RWPE1 (cell line): ENCODE measurements at regions not wholly inside any gene's neighbourhood (a gene's known extent, or its start where the extent isn't known, plus 50 kb on each side); places are given as distances from the start of the nearest gene placed in this dataset.
"Not testable (repeated sequence)": the region's sequence is repeated elsewhere in the genome, so short reads cannot be mapped to it uniquely, and the experiment has no call there.

Source experiments
- CTCF ChIA-PET: fragments of 350-600 bp; sonication (Branson Sonifier 250); formaldehyde crosslinking; extraction: SDS; loops from one replicate; lab custom pipeline; 2021; lab: Yijun Ruan, JAX
- POLR2A ChIA-PET: fragments of 400-600 bp; formaldehyde crosslinking; extraction: SDS; loops from one replicate; lab custom pipeline; 2020; ENCODE audit warnings: antibody characterized with exemption; ENCODE audit not compliant: low non-redundant PET; lab: Yijun Ruan, JAX
- DNase-seq: peaks from one replicate; pipeline ENCODE4 v3.0.0; 2012; ENCODE audit warnings: low spot score
- H3K27ac ChIP-seq: fragments of 450-650 bp; 2 replicates; pipeline ENCODE4 v1.5.1; 2017
- CTCF ChIP-seq: fragments of 450-650 bp; conservative IDR thresholded peaks from 2 replicates; pipeline ENCODE4 v1.5.1; 2017; ENCODE audit warnings: low read depth, mild to moderate bottlenecking

- POLR2A ChIA-PET, CTCF ChIA-PET, DNase-seq, H3K27ac ChIP-seq: not testable (repeated sequence)
These were observed 419.9 kb upstream of the DDI1 start for GRCh38 chr11:103616586-103616985.

- POLR2A ChIA-PET: no interaction called here
- DNase-seq: no peak
- H3K27ac ChIP-seq: no peak overlapping the region
- CTCF ChIA-PET: interaction anchor here (0.6 kb wide), 1 partner anchor 510 kb away, joined by 4 read pairs; no protein-coding TSS in a partner anchor
- no peak for TF ChIP-seq CTCF
These were observed 417.9 kb upstream of the DDI1 start for GRCh38 chr11:103618528-103618927.

GRCh38 chr11:103619480-103619879 is 417.0 kb upstream of the DDI1 start:
- H3K27ac ChIP-seq: no peak overlapping the region
- POLR2A ChIA-PET: no interaction called here
- DNase-seq: no peak
- CTCF ChIA-PET: no interaction called here
- TF ChIP-seq CTCF: peak; percentile 14; the same call in 1 of the 2 replicates

GRCh38 chr11:103619938-103620337 is 416.5 kb upstream of the DDI1 start:
- H3K27ac ChIP-seq: no peak overlapping the region
- DNase-seq: no peak
- ChIA-PET POLR2A (no interaction called here), CTCF (interaction anchor here (0.5 kb wide), 1 partner anchor 1684 kb away, joined by 3 read pairs; no protein-coding TSS in a partner anchor)
- TF ChIP-seq CTCF: no peak

GRCh38 chr11:103622296-103622695 is 414.1 kb upstream of the DDI1 start:
- ChIA-PET CTCF (interaction anchor here (0.7 kb wide), 1 partner anchor 60 kb away, joined by 3 read pairs; no protein-coding TSS in a partner anchor), POLR2A (no interaction called here)
- no peak overlapping the region for H3K27ac ChIP-seq
- no peak for DNase-seq
- no peak for TF ChIP-seq CTCF

GRCh38 chr11:103623933-103624332 is 412.5 kb upstream of the DDI1 start:
- CTCF ChIA-PET: no interaction called here
- TF ChIP-seq CTCF: no peak
- DNase-seq: no peak
- POLR2A ChIA-PET: no interaction called here
- no peak overlapping the region for H3K27ac ChIP-seq

- ChIA-PET POLR2A (no interaction called here), CTCF (no interaction called here)
These were observed 411.5 kb upstream of the DDI1 start for GRCh38 chr11:103624708-103625623.

More at GRCh38 chr11:103624708-103625623, 411.5 kb upstream of the DDI1 start:
- H3K27ac ChIP-seq: no peak overlapping the region
- DNase-seq: peak; percentile 69
- TF ChIP-seq CTCF: no peak
